Progenitor cell of endocrine pancreas (in vitro differentiated cells): ENCODE measurements at regions not wholly inside any gene's neighbourhood (a gene's known extent, or its start where the extent isn't known, plus 50 kb on each side); places are given as distances from the start of the nearest gene placed in this dataset.

ENCODE experiments used
- DNase-seq: peaks from one replicate; pipeline ENCODE4 v3.0.0; 2021; ENCODE audit warnings: low spot score; ENCODE audit not compliant: unreplicated experiment
- H3K27ac Mint-ChIP-seq: 2 replicates; pipeline ENCODE4 v1.8.0; 2021; ENCODE audit warnings: mild to moderate bottlenecking, moderate library complexity, mixed read lengths
- H3K27me3 Mint-ChIP-seq: 2 replicates; pipeline ENCODE4 v1.8.0; 2021; ENCODE audit warnings: mixed read lengths
- H3K36me3 Mint-ChIP-seq: 2 replicates; pipeline ENCODE4 v1.8.0; 2022; ENCODE audit warnings: mixed read lengths; ENCODE audit not compliant: insufficient read depth
- H3K4me1 Mint-ChIP-seq: 2 replicates; pipeline ENCODE4 v1.8.0; 2021; ENCODE audit warnings: low read depth, mixed read lengths
- H3K4me3 Mint-ChIP-seq: 2 replicates; pipeline ENCODE4 v1.8.0; 2021; ENCODE audit warnings: low read depth, mild to moderate bottlenecking, moderate library complexity, mixed read lengths
- H3K9me3 Mint-ChIP-seq: 2 replicates; pipeline ENCODE4 v1.8.0; 2021; ENCODE audit warnings: low read depth, mixed read lengths
- TF ChIP-seq, protein P1 (sequence below): fragments of 200-600 bp; sonication (generic); IDR thresholded peaks from one replicate; pipeline ENCODE4 v1.5.0; 2021; ENCODE audit warnings: antibody characterized with exemption, mild to moderate bottlenecking; ENCODE audit not compliant: unreplicated experiment

DNA sequence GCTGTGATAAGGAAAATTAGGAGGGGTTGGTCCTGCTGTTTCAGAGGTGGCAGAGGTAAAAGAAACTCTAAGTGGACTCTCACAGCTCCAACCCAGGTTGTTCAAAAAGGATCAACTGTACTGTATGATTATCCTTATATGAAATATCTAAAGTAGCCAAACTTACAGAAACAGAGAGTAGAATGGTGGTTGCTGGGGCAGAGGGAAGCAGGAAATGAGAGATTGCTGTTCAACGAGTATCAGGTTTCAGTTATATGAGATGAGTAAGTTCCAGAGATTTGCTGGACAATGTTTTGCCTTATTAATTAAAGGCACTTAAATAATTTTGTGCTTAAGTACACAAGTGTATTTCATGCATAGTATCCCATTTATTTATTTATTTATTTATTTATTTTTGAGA, 972.0 kb upstream of the LRRTM1 start:
- peaks cover 6% of the 10 kb centered on the region for H3K9me3 Mint-ChIP-seq
- no peak for DNase-seq
- no peak overlapping the region for H3K4me3 Mint-ChIP-seq
- H3K36me3 Mint-ChIP-seq: no peaks in the 10 kb centered on the region
- no peaks in the 10 kb centered on the region for H3K4me1 Mint-ChIP-seq
- no peaks in the 10 kb centered on the region for H3K27me3 Mint-ChIP-seq
- no peak overlapping the region for H3K27ac Mint-ChIP-seq
- TF ChIP-seq, protein P1, sequence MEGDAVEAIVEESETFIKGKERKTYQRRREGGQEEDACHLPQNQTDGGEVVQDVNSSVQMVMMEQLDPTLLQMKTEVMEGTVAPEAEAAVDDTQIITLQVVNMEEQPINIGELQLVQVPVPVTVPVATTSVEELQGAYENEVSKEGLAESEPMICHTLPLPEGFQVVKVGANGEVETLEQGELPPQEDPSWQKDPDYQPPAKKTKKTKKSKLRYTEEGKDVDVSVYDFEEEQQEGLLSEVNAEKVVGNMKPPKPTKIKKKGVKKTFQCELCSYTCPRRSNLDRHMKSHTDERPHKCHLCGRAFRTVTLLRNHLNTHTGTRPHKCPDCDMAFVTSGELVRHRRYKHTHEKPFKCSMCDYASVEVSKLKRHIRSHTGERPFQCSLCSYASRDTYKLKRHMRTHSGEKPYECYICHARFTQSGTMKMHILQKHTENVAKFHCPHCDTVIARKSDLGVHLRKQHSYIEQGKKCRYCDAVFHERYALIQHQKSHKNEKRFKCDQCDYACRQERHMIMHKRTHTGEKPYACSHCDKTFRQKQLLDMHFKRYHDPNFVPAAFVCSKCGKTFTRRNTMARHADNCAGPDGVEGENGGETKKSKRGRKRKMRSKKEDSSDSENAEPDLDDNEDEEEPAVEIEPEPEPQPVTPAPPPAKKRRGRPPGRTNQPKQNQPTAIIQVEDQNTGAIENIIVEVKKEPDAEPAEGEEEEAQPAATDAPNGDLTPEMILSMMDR: no peak

DNA sequence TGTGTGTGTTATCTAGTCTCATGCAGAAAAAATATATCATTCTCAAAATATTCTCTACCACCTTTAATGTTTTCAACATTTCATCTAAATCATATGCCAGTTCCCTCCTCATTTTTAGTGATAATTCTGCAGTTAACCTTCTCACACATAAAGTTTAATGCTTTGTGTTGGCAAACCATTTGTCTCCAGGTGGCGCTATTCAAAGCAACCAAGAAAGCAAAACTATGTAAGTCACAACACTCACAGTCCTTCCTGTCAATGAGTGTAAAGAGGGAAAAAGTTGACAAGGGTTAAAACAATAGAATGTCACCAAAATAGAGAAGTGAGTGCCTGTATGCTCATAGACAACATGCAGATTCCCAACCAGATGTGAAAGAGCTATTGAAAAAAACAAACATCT, 961.6 kb upstream of the LRRTM1 start:
- Mint-ChIP-seq H3K9me3 (peaks cover 17% of the 10 kb centered on the region), H3K27me3 (no peaks in the 10 kb centered on the region), H3K4me3 (no peak overlapping the region), H3K36me3 (no peaks in the 10 kb centered on the region), H3K4me1 (no peaks in the 10 kb centered on the region), H3K27ac (no peak overlapping the region)
- TF ChIP-seq, protein P1: peak; percentile 72
- no peak for DNase-seq

DNA sequence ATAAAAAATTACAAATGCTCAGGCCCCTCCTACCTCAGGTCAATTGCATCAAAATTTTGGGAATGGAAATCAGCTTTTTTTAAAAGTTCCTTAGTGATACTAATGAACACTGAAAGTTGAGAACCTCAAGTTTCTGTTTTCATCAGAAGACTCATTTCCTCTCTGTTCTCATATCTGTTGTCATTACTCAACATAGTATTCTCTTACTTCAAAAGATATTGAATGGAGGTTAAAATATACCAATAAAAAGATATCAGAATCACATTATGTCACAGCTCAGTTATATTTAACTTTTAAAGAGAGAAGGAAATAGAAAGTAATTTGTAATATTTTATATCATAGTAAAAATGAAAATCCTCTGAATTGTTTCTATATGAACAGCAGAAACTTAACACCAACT, 959.4 kb upstream of the LRRTM1 start:
- no peaks in the 10 kb centered on the region for H3K27me3 Mint-ChIP-seq
- no peaks in the 10 kb centered on the region for H3K36me3 Mint-ChIP-seq
- no peak overlapping the region for H3K4me3 Mint-ChIP-seq
- TF ChIP-seq, protein P1: no peak
- H3K9me3 Mint-ChIP-seq: peaks cover 7% of the 10 kb centered on the region
- peaks cover 2% of the 10 kb centered on the region for H3K4me1 Mint-ChIP-seq
- no peak overlapping the region for H3K27ac Mint-ChIP-seq
- DNase-seq: no peak

DNA sequence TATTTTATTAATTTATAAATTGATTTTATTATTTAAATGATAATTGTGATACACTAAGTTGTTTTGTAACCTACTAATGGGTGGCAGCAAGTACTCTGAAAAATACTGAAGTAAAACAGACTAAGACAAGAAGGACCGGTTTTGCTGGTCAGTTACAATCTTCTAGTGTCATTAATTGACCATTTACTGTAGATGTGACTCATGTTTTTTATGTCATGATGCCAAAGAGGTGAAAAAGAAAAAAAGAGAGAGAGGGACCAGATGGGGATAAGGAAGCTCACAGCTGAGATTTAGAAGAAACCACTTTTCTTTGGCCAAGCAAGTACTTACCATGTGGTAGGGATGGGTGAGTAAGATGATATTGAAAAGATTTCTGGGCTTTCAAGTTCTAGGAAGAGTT, 955.8 kb upstream of the LRRTM1 start:
- Mint-ChIP-seq H3K27me3 (no peaks in the 10 kb centered on the region), H3K4me3 (no peak overlapping the region), H3K4me1 (peaks cover 2% of the 10 kb centered on the region), H3K36me3 (no peaks in the 10 kb centered on the region), H3K9me3 (no peaks in the 10 kb centered on the region), H3K27ac (no peak overlapping the region)
- no peak for DNase-seq
- TF ChIP-seq, protein P1: no peak

DNA sequence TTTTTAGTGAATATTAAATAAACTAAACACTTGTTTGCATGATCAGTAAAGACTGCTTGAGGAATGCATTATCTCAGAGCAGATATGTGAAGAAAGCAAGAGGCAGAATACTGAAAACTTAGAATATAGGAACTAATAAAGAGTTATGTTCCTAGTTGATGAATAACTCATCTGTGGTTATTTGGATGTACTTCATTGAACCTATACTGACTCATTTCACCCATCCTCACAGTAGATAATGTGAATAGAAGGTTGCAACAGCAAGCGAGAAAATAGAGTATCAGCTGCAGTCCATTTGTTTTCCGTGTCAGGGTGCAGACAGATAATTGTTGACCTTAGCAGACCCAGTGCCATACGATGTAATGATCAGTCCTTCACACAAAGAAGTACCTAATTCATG, 945.7 kb upstream of the LRRTM1 start:
- Mint-ChIP-seq H3K4me1 (peaks cover 12% of the 10 kb centered on the region), H3K9me3 (no peaks in the 10 kb centered on the region), H3K27ac (no peak overlapping the region), H3K27me3 (no peaks in the 10 kb centered on the region), H3K4me3 (no peak overlapping the region), H3K36me3 (no peaks in the 10 kb centered on the region)
- no peak for DNase-seq
- TF ChIP-seq, protein P1: no peak
